ENCODE measurements at regions not wholly inside any gene's neighbourhood (a gene's known extent, or its start where the extent isn't known, plus 50 kb on each side); places are given as distances from the start of the nearest gene placed in this dataset.

- DNase-seq = no peak
These were observed 96.8 kb upstream of the PLET1 start for GRCh38 chr11:112357488-112357887.

GRCh38 chr11:112361396-112361795 is 100.7 kb upstream of the PLET1 start:
- no peak for DNase-seq

GRCh38 chr11:112363527-112363926 is 102.9 kb upstream of the PLET1 start:
- DNase-seq = no peak

- DNase-seq = no peak
These were observed 104.4 kb upstream of the PLET1 start for GRCh38 chr11:112364962-112365481.

GRCh38 chr11:112366012-112366411 is 105.4 kb upstream of the PLET1 start:
- DNase-seq = no peak

GRCh38 chr11:112366777-112367176 is 106.1 kb upstream of the PLET1 start:
- no peak for DNase-seq

- DNase-seq = no peak
These were observed 106.8 kb upstream of the PLET1 start for GRCh38 chr11:112367461-112367860.

GRCh38 chr11:112367895-112368294 is 107.2 kb upstream of the PLET1 start:
- DNase-seq = no peak

GRCh38 chr11:112368381-112368780 is 107.7 kb upstream of the PLET1 start:
- DNase-seq = no peak

- DNase-seq = no peak
These were observed 108.7 kb upstream of the PLET1 start for GRCh38 chr11:112369374-112369773.

- DNase-seq = no peak
These were observed 109.3 kb upstream of the PLET1 start for GRCh38 chr11:112369916-112370315.

- no peak for DNase-seq
These were observed 114.0 kb upstream of the PLET1 start for GRCh38 chr11:112374486-112375140.

GRCh38 chr11:112377946-112378345 is 117.3 kb upstream of the PLET1 start:
- DNase-seq = no peak

GRCh38 chr11:112380464-112380863 is 119.8 kb upstream of the PLET1 start:
- DNase-seq = no peak

GRCh38 chr11:112381578-112381977 is 120.9 kb upstream of the PLET1 start:
- DNase-seq = no peak

- DNase-seq = no peak
These were observed 121.9 kb upstream of the PLET1 start for GRCh38 chr11:112382561-112382960.

- DNase-seq = no peak
These were observed 127.8 kb upstream of the PLET1 start for GRCh38 chr11:112388496-112388895.

GRCh38 chr11:112391086-112391485 is 130.4 kb upstream of the PLET1 start:
- DNase-seq = no peak

- DNase-seq = peak; percentile 79
These were observed 132.2 kb upstream of the PLET1 start for GRCh38 chr11:112392904-112393303.

- DNase-seq = no peak
These were observed 133.6 kb upstream of the PLET1 start for GRCh38 chr11:112394304-112394703.

- no peak for DNase-seq
These were observed 135.4 kb upstream of the PLET1 start for GRCh38 chr11:112396076-112396475.

GRCh38 chr11:112398798-112399478 is 138.3 kb upstream of the PLET1 start:
- no peak for DNase-seq

- no peak for DNase-seq
These were observed 139.9 kb upstream of the PLET1 start for GRCh38 chr11:112400476-112401014.

GRCh38 chr11:112401036-112401769 is 140.5 kb upstream of the PLET1 start:
- no peak for DNase-seq

All from NCI-H187 treated with DMSO at 0.1 percent for 48 hours (cell line).